Right hindlimb (tissue), 1 donor: ENCODE measurements at regions not wholly inside any gene's neighbourhood (a gene's known extent, or its start where the extent isn't known, plus 50 kb on each side); places are given as distances from the start of the nearest gene placed in this dataset.
"Not testable (repeated sequence)": the region's sequence is repeated elsewhere in the genome, so short reads cannot be mapped to it uniquely, and the experiment has no call there.

ENCODE experiments used
- DNase-seq: peaks from one replicate; pipeline ENCODE4 v3.0.0-alpha.2; 2018

DNA sequence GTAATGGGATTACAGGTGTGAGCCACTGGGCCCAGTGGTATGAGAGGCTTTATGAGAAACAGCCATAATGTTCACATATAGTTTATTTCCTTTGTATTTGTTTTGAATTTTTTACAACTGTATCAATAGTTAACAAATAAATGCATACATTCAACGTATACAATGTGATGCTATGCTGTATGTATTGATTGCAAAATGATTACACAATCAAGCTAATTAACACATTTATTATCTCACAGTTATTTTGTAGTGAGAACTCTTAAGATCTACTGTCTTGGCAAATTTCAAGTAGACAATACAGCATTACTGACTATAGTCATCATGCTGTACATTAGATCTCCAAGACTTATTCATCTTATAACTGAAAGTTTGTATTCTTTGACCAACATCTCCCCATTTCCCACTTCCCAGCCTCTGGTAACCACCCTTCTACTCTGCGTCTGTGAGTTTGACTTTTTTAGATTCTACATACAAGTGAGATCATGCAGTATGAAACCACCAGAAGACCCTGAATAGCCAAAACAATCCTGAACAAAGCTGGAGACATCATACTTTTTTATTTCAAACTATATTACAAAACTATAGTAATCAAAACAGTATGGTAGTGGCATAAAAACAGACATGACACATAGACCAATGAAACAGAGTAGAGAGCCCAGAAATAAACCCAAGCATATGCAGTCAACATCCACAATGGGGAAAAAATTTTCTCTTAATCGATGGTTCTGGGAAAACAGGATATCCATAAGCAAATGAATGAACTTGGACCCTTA lies 157.2 kb upstream of the RREB1 start:
- no peak for DNase-seq

DNA sequence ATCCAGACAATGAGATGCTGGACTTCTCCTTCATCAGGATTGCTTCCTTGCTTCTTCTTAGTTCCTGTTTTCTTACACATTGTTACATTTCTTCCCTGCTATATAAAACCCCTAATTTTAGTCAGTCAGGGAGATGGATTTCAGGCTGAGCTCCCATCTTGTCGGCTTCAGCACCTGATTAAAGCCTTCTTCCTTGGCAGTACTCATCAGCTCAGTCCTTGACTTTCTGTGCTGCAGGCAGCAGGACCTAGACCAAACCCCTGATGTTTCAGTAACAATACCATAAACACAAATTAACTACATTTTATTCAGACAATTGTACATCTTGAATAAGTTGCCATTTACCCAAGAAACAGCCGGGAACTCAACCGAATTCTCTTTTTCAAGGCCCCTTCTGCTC lies 156.4 kb upstream of the RREB1 start:
- DNase-seq, result no peak

DNA sequence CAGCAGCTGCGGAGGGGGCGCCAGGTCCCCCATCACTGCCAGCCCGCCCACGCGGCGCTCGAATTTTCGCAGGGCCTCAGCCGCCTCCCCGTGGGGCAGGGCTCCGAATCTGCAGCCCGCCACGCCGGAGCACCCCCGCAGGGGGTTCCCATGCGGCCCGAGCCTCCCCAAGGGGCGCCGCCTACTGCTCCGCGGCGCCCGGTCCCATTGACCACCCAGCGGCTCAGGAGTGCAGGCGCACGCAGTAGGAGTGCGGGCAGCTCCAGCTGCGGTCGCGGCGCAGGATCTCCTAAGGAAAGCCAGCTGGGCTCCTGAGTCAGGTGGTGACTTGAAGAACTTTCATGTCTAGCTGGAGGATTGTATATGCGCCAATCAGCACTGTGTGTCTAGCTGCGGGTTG lies 155.3 kb upstream of the RREB1 start:
- DNase-seq, result no peak

DNA sequence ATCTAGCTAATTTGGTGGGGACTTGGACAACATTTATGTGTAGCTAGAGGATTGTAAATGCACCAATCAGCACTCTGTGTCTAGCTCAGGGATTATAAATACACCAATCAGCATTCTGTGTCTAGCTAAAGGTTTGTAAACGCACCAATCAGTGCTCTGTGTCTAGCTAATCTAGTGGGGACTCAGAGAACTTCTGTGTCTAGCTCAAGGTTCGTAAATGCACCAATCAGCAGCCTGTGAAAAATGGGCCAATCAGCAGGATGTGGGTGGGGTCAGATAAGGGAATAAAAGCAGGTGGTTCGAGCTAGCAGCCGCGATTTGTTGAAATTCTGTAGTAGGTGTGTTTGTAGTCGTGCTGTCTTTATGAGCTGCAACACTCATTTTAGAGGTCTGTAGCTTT lies 154.8 kb upstream of the RREB1 start:
- DNase-seq, result not testable (repeated sequence)

DNA sequence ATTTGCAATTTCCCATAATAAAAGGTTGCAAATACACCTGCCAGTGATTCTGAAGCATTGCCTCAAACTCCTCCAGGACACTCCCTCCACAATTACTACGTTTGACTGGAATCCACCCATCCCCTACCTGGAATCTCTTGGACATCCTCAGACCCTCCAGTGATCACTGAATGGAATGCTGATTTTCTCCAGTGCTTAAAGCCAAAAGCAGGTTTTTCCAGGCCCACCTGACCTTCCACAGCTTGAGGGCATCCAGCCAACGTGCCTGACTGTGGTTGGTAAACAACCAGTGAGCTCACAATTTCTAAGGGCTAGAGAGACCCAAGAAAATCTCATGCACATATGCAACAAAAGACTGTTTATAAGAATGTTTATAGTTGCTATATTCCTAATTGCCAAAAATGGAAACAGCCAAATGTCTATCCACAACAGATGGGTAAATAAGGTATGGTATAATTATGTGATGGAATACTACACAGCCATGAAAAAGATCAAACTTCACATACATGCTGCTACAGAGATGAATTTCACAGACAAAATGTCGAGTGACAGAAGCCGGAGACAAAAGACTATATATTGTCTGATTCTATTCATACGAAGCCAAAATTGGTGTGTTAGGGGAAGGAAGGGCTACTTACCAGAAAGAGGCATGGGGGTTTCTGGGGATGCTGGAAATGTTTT lies 147.1 kb upstream of the RREB1 start:
- no peak for DNase-seq

DNA sequence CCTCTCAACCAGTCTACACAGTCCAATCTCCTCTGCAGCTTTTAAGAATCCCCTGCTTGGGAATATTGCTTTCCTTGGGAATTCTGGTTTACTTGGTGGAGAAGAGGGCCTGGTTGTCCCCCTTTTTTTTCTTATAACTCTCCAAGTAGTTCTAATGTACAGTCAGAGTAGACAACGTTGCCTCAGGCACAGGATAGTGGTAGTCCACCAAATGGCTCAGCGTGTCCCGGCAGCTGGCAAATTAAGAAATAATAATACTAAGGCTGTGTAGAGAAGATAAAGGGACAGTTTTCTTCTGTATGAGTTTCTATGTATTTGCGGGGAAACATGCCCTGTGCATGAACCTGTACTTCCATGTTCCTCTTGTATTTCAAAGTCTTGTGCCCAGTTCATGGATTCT lies 145.7 kb upstream of the RREB1 start:
- DNase-seq, result no peak

DNA sequence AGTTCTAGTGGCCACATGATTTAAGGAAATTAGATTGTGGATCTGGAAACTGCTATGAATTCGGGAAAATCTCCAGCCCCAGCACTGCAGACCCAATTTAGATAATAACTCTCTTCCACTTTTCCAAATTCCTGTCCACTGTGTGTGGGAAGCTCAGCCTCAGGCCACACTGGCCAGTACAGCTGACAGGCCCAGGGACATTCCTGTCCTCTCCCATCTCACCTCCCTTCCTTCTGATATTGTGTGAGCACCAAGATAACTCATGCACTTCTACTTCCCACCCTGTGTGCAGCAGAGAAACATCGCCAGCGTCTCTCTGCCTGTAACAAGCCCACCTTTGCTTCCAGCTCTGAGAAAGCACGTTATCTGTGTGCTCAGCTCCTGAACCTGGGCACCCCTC lies 145.1 kb upstream of the RREB1 start:
- DNase-seq, result no peak

DNA sequence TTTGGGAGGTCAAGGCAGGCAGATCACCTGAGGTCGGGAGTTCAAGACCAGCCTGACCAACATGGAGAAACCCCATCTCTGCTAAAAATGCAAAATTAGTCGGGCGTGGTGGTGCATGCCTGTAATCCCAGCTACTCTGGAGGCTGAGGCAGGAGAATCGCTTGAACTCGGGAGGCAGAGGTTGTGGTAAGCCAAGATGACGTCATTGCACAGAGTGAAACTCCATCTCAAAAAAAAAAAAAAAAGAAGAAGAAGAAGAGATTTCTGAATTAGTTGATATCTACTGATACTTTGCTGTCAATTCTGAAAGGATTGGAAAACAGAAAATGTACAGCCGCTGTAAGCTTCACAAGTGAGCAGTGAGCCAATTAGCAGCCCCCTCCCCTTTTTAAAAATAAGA lies 144.4 kb upstream of the RREB1 start:
- DNase-seq, result not testable (repeated sequence)

DNA sequence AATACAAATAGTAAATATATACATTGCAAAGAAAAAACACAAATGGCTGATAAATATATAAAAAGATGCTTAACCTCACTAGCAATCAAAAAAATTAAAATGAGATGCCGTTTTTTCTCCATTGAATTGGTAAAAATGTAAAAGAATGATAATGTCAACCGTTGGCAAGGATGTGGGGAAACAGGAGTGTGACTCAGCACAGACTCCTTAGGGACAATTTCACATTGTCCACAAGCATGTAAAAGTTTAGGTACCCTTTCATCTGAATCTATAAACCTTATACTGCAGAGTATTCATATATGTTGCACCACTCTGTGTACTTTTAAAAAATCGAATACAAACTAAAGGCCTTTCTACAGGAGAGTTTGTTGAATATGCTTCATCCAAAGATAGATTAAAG lies 143.1 kb upstream of the RREB1 start:
- DNase-seq, result no peak

DNA sequence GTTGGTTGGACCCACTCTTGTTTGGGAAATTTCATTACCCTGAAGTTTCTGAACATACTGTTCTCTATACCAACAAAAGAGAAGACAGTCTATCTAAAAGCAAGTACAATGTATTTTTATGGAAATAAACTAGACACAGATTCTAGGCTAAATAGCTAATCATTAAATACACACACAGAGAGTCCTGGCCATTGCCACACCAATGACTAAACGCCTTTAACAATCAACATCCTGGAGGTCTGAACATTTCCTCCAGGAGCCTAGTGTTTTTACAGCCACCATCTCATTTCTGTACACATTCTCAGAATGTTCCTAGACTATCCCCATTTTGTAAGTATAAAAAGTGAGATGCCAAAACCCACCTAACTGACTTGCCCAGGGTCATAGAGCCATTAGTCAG lies 141.6 kb upstream of the RREB1 start:
- DNase-seq, result no peak

DNA sequence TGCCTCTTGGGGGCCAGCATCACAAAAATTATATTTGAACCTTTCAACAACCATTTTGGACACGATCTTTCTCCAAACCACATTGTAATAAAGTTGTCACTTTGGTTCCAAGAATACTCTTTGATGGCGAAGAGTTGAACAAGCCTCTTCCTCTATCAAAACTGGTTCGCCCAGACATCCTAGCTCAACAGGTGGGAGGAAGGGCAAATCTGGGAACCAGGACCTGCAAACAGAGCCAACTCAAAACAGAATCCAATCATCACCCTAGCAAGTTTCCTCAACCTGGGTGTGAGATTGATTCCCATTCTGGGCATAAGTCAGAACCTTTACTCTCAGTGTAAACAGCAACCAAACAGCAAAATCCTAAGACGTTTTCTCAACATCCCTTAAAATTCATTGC lies 141.2 kb upstream of the RREB1 start:
- no peak for DNase-seq

DNA sequence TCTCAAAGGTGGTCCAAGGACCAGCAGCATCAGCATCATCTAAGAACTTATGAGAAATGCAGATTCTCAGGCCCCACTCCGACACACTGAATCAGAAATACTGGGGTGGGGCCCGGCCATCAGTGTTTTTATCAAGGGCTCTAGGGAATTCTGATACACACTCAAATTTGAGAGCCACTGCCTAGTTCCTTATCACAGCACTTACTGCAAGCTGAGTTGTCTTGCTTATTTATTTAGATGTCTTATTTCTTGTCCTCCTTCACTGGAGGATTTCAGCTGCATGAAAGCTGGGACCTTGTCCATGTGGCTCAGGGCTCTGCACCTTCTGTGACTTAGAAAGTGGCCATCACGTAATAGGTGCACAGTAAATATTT lies 139.4 kb upstream of the RREB1 start:
- DNase-seq, result no peak

DNA sequence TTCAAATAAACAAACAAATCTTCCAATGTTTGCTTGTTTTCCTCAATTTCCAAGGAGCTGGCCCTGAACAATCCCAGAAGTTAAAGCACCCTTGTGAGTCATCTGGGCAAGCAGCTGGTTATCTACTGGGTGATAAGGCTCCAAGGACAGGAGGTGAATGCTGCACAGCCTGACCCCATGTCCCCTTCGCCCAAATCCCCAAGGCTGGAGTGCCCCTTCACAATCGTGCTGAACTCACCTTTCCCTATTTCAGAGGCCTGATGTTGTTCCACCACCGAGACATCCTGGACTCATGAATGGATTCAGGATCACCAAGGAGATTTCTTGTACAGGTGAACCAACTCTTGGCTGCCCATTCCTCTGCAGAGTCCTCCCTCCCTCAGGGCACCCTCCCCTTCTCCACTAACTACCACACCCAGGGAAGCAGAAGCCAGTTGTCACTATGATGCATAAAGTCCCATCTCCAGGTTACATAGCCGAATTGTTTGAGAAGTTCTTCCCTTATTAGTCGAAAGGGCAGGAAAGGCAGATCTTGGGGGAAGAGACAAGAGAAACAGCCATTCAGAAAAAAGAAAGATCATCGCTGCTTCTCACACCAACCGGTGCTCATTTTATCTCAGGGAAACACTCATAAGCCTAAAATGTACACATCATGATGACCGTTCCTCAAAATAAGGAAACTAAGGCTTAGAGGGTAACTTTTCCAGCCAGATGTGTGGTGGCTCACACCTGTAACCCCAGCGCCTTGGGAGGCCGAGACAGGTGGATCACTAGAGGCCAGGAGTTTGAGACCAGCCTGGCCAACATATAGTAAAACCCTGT lies 138.8 kb upstream of the RREB1 start:
- no peak for DNase-seq

DNA sequence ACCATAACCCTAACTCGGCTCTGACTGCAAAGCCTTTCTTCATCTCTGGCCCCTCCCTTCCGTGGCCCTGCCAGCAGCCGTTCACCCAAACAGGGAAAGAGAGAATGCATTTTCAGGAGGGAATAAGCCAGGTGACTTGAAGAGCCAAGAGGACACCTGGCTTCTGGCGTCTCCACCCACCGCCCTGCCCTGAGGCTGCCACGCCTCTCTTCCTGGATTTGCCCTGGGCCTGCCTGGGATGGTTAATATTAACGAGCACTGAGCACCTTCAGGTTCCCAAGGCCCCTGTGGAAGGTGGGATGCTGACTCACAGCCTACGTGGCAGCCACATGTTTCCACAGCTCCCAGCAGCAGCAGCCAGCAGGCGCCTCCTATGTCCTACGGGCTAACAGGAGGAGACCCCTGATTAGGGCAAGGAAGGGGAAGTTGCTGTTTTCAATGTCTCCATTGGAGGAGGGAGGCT lies 138.0 kb upstream of the RREB1 start:
- DNase-seq, result no peak

DNA sequence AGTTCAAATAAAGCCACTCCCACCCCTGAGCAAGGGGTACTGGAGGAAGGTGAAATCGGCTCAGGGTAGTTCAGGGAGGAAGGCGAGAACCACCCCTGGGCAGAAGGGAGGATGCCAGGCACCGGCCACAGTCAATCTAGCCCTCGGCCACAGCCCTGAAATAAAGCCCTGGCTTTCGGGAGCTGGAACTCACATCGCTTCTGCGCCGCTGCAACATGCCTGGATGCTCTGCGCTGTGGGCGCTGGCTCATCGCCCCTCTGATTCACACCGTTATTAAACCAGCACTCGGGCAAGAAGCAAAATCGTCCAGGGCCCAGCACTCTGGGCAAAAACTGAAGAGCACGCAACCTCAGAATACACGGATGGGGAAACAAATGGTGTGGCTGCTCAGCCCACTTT lies 136.9 kb upstream of the RREB1 start:
- no peak for DNase-seq

DNA sequence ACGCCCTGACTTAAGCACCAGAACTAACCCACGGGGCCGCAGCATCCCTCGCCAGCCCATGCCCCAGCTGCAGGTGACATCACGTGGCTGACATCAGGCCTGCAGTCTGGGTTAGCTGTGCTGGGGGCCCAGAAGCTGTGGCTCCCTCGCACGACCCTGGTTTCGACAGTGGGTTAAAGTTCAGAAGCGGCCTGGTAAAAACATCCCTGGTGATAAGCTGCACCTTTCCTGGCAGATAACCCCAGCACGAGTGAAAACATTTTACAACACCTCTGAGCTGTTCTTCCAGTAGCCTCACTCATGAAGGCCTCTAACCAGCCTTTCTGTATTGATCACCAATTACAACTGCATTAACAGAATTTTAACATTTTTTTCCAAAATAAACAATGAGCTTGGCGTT lies 136.4 kb upstream of the RREB1 start:
- no peak for DNase-seq

DNA sequence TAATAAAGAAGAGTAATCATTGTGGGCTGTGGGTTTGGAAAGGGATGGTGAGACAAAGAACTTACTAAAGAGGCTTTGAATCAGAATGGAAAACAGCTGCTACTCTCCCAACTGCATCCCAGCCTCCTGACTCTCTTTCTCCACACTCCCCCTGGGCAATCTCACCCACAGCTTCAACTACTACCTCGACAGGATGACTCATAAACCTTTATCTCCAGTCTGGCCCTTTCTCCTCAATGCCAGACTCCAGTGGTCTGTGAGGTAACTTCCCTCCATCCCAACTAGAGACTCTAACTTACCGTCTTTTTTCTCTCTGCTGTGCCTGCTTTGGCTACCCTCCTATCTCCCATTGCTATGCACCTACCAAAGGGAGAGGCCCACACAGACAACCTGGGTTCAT lies 135.3 kb upstream of the RREB1 start:
- DNase-seq, result no peak

DNA sequence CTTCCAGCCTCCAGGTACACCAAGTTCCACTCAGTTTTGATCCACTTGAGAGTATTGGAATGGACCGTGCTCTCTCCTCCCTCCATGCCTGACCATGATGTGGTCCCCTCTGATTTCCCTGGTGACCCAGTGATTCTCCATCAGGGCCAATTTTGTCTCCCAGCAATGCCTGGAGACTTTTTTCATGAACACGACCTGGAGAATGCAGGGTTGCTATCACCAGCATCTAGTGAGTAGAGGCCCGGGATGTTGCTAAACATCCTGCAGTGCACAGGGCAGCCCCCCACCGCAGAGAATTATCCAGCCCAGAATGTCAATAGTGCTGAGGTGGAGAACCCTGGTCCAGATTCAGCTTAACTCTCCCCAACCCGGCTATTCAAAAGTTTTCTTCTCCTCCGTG lies 134.0 kb upstream of the RREB1 start:
- DNase-seq, result no peak

DNA sequence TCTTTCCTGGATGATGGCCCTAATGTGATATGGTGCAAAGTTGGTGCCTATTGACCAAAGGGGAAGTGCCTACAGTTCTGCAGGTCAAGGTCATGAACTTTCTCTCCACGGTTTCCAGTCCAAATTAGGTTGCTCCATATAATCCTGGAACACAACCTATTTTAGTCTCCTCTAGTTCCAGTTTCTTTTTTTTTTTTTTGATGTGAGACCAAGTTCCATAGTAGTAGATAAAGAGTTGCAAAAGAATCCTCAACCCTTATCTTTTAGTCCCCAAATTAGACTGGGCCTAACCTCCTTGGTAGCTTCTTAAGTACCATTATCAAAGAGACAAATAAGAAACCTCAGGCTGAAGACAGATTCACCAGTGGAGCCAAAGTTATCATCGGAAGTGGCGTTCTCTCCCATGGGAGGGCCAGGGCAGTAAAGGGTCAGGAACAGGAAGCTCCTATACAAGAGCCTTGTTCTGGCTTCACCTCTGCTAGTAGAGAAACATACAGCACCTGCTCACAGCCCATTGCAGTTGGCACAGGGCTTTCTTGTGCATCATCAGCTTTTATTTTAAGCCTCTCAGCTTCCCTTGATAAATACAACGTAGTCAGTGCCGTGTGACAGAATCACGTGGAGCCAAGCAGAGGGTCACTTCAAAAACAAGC lies 132.2 kb upstream of the RREB1 start:
- DNase-seq, result no peak

DNA sequence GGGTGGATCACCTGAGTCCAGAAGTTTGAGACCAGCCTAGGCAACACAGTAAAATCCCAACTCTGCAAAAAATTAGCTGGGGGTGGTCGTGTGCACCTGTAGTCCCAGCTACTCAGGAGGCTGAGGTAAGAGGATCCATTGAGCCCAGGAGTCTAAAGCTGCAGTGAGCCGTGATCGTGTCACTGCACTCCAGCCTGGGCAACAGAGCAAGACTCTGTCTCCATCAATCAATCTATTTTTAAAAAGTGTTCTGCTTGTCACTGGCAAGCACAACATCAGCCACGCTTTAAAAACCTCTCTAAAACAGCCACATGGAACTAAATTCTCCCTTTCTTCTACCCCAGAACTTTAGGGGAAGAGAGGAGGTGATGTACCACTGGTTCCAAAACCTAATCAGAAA lies 131.6 kb upstream of the RREB1 start:
- DNase-seq, result no peak

DNA sequence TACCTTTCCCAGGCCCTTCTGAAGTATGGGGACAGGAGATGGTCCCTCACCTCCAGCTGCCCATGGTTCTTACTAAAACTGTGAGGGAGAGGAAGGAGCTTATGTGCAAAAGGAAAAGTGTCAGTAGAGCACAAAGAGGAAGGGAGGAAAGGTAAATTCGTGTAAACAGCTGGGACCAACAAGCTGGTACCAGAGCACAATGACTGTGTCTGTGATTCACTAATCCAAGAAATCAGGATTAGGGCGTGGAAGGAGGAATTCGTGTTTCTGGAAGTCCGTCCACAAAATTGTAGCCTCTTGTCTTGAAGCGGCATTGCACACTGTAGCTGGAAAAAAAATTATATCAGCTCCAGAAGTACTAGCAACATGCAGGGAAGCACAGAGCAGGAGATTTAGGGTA lies 129.0 kb upstream of the RREB1 start:
- DNase-seq, result no peak

DNA sequence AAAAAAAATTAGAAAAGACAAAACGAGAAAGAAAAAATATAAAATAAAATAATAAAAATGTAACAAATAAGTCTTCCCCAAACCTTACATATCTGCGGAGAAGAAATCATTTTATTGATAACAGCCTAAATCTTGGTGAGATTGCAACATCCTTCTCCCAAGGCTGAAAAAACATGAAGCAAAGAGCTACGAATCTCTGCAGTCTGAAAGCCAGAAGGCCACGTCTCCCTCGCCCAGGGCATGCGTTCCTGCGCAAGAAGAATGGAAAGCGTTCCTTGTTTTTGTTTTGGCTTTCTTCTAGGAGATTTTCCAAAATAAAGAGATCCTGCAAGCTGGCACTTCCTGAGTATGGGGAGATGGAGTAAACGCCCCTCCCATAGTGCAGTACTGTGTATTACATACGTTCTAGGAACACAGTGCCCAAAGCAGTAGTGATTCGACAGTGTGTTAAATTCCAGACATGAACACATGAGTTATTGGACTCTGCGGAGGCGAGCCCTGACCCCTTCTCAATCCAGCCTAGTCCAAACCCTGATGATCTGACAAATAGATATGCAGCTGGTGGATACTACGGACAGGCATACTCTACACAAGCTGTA lies 126.7 kb upstream of the RREB1 start:
- DNase-seq, result no peak
